NB4 (cell line): ENCODE measurements at regions not wholly inside any gene's neighbourhood (a gene's known extent, or its start where the extent isn't known, plus 50 kb on each side); places are given as distances from the start of the nearest gene placed in this dataset.

Experiments used
- POLR2A ChIP-seq: IDR thresholded peaks from 2 replicates; pipeline ENCODE4 v1.6.1; 2011; ENCODE audit warnings: mild to moderate bottlenecking; ENCODE audit not compliant: insufficient read length; ENCODE audit errors: extremely low read depth
- TF ChIP-seq, protein P1 (sequence below): IDR thresholded peaks from one replicate; pipeline ENCODE4 v1.5.1; 2012; ENCODE audit warnings: low read depth, low read length

DNA sequence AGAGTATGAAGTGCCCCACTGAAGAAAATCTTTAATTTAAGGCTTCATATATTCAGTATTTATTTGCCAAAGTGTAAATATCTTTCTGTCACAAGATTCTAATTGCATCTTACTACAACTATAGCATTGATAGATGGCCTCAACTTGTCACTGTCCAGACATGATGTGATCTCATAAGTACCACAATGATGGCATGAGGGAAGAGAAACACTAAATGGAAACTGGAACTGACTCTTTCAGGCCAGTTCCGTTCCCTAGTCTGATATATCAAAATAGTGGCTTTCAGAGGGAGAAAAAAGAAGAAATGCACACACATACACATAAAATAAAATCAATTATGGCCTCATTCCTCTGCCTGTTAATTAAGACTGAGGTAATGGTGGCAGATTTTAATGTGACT, 615.7 kb downstream of the TBL1XR1 start:
- TF ChIP-seq POLR2A, result no peak
- TF ChIP-seq, protein P1, sequence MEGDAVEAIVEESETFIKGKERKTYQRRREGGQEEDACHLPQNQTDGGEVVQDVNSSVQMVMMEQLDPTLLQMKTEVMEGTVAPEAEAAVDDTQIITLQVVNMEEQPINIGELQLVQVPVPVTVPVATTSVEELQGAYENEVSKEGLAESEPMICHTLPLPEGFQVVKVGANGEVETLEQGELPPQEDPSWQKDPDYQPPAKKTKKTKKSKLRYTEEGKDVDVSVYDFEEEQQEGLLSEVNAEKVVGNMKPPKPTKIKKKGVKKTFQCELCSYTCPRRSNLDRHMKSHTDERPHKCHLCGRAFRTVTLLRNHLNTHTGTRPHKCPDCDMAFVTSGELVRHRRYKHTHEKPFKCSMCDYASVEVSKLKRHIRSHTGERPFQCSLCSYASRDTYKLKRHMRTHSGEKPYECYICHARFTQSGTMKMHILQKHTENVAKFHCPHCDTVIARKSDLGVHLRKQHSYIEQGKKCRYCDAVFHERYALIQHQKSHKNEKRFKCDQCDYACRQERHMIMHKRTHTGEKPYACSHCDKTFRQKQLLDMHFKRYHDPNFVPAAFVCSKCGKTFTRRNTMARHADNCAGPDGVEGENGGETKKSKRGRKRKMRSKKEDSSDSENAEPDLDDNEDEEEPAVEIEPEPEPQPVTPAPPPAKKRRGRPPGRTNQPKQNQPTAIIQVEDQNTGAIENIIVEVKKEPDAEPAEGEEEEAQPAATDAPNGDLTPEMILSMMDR, result no peak
